ENCODE measurements at regions not wholly inside any gene's neighbourhood (a gene's known extent, or its start where the extent isn't known, plus 50 kb on each side); places are given as distances from the start of the nearest gene placed in this dataset.

- Histone ChIP-seq H3K4me2 (ENCODE audit: low read length) (no peak overlapping the region), H3F3A (ENCODE audit: control insufficient read depth, insufficient read depth) (no peaks in the 10 kb centered on the region), H3K4me1 (ENCODE audit: control insufficient read depth, low read length) (no peaks in the 10 kb centered on the region), H3K27me3 (ENCODE audit: control insufficient read depth, low read length) (0 out of 2 replicates have a peak, but pooled peaks cover 3% of the 10 kb centered on the region), H3K79me2 (ENCODE audit: control insufficient read depth, low read length) (no peaks in the 10 kb centered on the region), H4K20me1 (ENCODE audit: control insufficient read depth, insufficient read depth, low read depth, low read length) (no peaks in the 10 kb centered on the region), H3K36me3 (ENCODE audit: control insufficient read depth, low read length) (no peaks in the 10 kb centered on the region), H3K27ac (ENCODE audit: low read depth, low read length) (no peak overlapping the region), H3K9me3 (ENCODE audit: control insufficient read depth, insufficient read depth, low read length) (no peaks in the 10 kb centered on the region), H3K9me2 (replicated peaks; ENCODE audit: control insufficient read depth, low read length) (no peaks in the 10 kb centered on the region), H3K4me3 (ENCODE audit: low read length) (no peak overlapping the region)
- TF ChIP-seq EZH2phosphoT487 (IDR thresholded peaks at IDR 0.05; ENCODE audit: borderline replicate concordance, low read length) (no peak), CTCF (IDR thresholded peaks at IDR 0.05; ENCODE audit: low read depth, low read length, poor library complexity, severe bottlenecking) (no peak)
Measured at GRCh38 chr1:165114889-165115285, 241.6 kb downstream of the LMX1A start.

GRCh38 chr1:165114022-165114888, 242.3 kb downstream of the LMX1A start:
- H3K4me1 ChIP-seq (ENCODE audit: control insufficient read depth, low read length): no peaks in the 10 kb centered on the region
- H3K9me2 ChIP-seq (replicated peaks; ENCODE audit: control insufficient read depth, low read length): no peaks in the 10 kb centered on the region
- no peaks in the 10 kb centered on the region for H3F3A ChIP-seq (ENCODE audit: control insufficient read depth, insufficient read depth)
- no peaks in the 10 kb centered on the region for H3K36me3 ChIP-seq (ENCODE audit: control insufficient read depth, low read length)
- no peaks in the 10 kb centered on the region for H3K27me3 ChIP-seq (ENCODE audit: control insufficient read depth, low read length)
- no peak overlapping the region for H3K27ac ChIP-seq (ENCODE audit: low read depth, low read length)
- no peaks in the 10 kb centered on the region for H4K20me1 ChIP-seq (ENCODE audit: control insufficient read depth, insufficient read depth, low read depth, low read length)
- no peak overlapping the region for H3K4me3 ChIP-seq (ENCODE audit: low read length)
- no peak overlapping the region for H3K4me2 ChIP-seq (ENCODE audit: low read length)
- TF ChIP-seq CTCF (IDR thresholded peaks at IDR 0.05; ENCODE audit: low read depth, low read length, poor library complexity, severe bottlenecking) (peak; percentile 74), EZH2phosphoT487 (IDR thresholded peaks at IDR 0.05; ENCODE audit: borderline replicate concordance, low read length) (no peak)
- H3K79me2 ChIP-seq (ENCODE audit: control insufficient read depth, low read length): no peaks in the 10 kb centered on the region
- H3K9me3 ChIP-seq (ENCODE audit: control insufficient read depth, insufficient read depth, low read length): no peaks in the 10 kb centered on the region

- H3K4me3 ChIP-seq (ENCODE audit: low read length): no peak overlapping the region
- H3K4me2 ChIP-seq (ENCODE audit: low read length): no peak overlapping the region
- no peaks in the 10 kb centered on the region for H3K27me3 ChIP-seq (ENCODE audit: control insufficient read depth, low read length)
- no peaks in the 10 kb centered on the region for H4K20me1 ChIP-seq (ENCODE audit: control insufficient read depth, insufficient read depth, low read depth, low read length)
- no peaks in the 10 kb centered on the region for H3F3A ChIP-seq (ENCODE audit: control insufficient read depth, insufficient read depth)
- H3K9me3 ChIP-seq (ENCODE audit: control insufficient read depth, insufficient read depth, low read length): no peaks in the 10 kb centered on the region
- TF ChIP-seq EZH2phosphoT487 (IDR thresholded peaks at IDR 0.05; ENCODE audit: borderline replicate concordance, low read length): no peak
- no peak for TF ChIP-seq CTCF (IDR thresholded peaks at IDR 0.05; ENCODE audit: low read depth, low read length, poor library complexity, severe bottlenecking)
- H3K36me3 ChIP-seq (ENCODE audit: control insufficient read depth, low read length): no peaks in the 10 kb centered on the region
- no peak overlapping the region for H3K27ac ChIP-seq (ENCODE audit: low read depth, low read length)
- no peaks in the 10 kb centered on the region for H3K79me2 ChIP-seq (ENCODE audit: control insufficient read depth, low read length)
- no peaks in the 10 kb centered on the region for H3K9me2 ChIP-seq (replicated peaks; ENCODE audit: control insufficient read depth, low read length)
- no peaks in the 10 kb centered on the region for H3K4me1 ChIP-seq (ENCODE audit: control insufficient read depth, low read length)
Measured at GRCh38 chr1:165112260-165112659, 244.3 kb downstream of the LMX1A start.
